ENCODE measurements at regions not wholly inside any gene's neighbourhood (a gene's known extent, or its start where the extent isn't known, plus 50 kb on each side); places are given as distances from the start of the nearest gene placed in this dataset.

DNA sequence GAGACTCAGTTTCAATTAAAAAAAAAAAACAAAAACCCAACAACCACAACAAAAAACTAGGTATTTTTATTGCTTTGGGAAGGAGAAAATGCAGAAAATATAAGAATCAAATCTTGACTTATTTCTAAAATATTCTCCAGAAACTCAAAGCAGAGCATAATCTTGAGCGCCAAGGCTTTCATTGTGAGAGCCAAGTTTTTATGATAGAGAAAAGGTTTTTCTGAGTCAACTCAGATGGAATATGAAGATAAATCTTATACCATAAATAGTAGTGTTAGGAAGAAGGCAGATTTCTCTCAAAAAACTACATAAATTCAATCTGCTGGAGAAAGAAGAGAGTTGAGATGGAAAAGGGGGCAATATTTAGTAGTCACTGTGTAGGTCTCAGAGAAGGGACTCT, 121.2 kb upstream of the OSR1 start:
- DNase-seq, result no peak

DNA sequence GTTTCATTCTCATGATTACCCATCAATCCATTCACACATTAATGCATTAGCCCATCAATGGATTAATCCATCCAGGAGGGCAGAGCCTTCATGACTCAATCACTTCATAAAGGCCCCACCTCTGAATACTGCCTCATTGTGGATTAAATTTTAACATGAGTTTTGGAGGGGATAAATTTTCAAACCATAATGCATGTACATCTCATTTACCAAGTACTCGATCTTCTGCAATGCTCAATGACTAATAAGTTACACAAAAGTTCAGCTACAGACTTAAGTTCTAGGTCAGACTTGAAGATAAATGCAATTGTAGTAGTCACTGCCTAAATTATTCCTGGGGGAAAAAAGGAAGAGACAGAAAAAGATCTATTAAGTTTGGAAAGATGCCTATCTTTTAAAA, 120.0 kb upstream of the OSR1 start:
- DNase-seq, result no peak

DNA sequence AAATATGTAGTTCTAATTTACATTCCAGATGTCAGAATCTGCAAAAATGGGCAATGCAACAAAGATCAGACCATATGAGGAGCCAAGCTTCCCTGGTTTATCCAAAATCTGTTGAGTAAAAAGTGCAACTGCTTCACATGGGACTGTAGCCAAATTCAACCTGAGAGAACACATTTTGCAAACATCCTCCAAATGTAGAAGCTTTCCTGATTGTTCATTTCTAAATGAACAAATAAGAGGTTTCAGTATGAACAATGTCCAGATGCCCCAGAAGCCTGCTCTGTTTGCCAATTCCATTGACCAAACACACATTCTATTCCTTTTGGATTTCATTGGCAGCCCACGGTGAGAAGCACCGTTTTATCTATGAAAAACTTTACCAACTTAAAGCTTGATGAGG, 117.9 kb upstream of the OSR1 start:
- DNase-seq, result no peak

DNA sequence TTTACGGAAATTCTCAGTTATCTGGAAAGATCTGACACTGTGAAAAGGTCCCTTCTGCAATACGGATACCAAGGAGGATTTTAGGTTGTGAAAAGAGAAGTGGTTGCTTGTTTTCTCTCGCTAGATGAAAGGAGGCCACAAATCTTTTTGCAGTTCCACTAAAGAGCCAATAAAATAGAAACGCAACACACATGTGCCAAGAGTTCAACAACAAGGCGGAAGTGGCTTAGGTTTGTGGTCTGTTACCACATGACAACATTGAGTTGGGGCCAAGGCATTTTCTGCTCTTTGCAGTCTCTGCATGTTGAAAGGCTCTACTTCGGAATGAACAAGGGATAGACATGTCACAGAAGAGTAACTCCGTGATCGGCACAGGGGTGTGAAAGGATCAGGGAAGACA, 115.7 kb upstream of the OSR1 start:
- peak; percentile 7 to 22 for DNase-seq

DNA sequence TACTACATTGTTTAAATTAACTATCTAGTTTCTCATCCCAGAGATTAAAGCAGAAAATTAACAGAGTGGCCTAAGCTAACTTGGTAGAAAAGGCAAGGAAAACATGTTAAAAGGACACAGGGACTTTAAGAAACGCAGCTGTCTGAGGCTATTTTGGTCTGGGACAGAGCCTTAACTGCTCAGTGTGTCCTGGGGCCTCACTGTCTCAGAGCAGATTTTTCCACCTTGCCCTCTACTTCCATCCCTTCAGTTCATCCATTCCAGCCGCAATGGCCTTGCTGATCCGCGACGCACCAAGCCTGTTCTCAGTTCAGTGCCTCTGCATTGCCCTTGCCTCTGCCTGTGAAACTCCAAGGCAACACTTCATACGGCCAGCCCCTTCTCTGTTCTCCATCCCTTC, 114.9 kb upstream of the OSR1 start:
- no peak for DNase-seq

DNA sequence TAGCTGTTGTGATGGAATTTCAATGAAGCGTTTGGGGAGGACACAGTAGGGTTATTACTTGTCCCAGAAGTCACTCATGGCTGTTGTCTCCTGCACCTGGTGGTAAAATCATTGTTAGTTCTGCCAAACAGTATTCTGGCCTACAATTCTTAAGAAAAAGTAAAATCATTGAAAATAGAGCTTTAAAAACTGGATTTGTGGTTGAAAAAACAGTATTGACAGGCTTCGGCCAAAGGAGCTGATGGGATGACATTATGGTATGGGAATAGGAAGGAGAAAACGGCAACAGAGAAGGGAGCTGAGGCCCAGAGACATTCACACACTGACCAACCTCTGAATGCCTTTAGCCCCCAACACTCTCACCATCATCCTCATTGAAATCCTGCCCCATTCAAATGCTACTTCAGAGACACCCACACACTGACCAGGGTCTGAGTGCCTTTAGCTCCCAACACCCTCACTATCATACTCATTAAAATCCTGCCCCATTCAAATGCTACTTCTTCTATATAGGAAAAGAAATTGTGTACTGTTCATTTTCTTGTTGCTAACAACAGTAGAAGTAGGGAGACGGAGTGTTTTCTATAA, 114.1 kb upstream of the OSR1 start:
- DNase-seq, result no peak

DNA sequence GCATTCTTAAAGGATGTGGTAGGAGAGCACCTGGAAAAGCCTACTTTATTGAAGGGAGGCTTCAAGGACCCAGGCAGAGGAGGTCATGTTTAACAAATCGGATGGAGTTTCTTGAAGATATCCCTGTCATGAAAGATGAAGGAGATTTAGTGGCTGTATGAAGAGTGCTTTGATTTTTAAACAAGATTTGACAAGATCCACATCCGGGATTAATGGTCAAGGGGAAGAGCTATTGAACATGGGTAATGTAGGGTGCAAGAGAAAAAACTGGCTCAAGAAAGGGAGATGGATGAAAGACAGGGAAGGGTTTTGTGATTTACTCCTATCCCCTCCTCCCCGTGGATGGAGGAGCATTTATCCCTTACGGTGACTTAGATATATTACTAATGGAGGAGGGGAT, 113.1 kb upstream of the OSR1 start:
- no peak for DNase-seq

DNA sequence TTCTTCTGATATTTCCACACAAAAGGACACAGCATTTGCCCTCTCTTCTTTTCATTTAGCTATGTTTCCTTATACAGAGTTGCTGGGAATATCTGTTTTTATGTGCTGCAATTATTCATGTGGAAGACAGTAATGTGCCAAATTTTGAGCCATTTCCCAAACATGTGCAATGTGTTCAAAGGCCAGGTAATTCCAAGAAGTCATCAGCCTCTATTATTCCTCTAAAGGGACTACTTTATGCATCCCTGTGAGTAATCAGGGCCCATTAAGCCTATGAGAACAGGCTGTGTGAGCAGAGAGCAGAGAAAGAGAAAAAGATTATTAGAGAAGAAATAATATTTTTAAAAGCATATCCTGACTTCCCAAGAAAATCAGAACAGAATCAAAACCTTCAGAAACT, 107.6 kb upstream of the OSR1 start:
- no peak for DNase-seq

DNA sequence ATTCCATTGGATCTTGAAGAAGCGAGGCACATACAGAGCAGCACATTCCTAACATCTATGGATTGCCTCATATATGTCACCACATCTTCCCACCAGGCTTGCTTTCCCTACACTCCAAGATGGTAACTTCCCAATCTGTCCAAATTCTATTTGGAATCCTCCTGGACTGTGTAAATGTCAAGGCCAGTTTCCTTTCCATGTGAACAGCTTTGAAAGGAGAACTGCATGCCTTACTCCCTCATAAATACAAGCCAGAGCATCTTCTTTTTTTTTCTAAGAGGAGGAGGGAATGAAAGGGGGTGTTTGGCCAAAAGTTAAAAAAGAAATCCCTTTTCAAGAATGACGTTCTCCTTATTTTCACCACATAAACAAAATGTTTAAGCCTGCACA, 103.8 kb upstream of the OSR1 start:
- no peak for DNase-seq

DNA sequence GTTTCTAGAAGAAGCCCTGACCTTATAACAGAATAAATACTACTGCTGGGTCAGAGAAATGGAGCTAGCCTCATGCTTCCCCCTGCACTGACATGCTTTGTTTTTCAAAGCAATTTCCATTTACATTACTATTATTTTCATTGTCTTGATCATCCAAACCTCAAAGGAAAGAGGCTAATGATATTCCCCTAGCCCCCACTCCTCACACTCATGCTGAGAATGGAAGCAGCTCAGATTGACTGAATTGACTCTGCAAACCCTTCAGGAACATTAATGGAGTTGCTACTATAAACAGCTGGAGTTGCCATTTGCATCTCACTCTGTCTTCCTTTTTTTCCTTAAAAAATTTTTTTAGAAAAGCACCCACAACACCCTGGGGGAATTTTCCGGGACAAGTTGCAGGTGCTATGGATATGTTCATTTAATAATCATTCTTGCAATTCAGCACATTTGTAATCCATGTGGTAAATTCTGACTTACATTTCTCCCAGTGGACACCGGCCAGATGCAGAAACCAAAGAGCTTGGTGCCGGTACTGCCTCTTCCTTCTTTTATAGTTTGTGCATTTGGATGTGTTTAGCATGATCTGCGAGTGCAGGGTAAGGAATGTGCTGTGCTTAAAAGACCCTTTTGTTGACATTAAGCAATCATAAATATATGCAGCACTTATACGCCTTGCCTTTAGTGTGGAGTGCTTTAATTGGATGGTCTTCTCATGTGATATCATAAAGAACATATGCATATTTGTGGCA, 103.3 kb upstream of the OSR1 start:
- no peak for DNase-seq

DNA sequence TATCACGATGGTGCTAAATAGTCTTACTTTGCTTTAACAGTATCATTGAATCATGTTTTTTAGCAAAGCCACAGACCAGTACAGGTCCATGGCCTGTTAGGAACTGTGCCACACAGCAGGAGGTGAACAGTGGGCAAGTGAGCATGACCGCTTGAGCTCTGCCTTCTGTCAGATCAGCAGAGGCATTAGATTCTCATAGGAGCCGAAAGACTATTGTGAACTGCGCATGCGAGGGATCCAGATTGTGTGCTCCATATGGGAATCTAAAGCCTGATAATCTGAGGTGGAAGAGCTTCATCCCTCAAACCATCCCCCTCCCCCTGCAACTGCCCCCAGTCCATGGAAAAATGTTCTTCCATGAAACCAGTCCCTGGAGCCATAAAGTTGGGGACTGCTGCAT, 102.3 kb upstream of the OSR1 start:
- no peak for DNase-seq

DNA sequence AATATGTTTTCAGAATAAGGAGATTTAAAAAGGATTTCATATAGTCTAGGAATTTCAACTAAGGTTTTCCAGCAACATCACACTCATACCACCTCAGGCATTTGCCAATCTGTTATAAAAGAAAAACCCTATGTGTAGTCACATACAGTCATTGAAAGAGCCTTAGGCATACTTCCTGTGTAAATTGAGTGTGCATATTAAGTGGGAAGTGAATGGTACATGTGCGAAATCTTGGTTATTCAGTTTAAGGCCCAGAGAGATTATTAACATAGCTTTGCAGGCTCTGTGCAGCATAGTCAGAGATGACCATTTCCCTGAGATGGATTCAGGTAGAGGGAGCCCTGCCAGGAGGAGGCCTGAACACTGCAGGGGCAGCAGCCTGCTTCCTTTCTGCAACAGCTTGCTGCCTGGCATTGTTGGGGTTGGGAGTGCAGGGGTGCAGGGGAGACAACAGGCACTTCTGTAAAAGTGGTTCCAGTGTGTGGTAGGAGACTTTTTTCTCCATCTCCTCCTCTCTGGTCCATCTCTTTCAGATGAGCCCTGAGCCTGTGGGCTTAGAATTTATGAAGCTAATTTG, 100.1 kb upstream of the OSR1 start:
- no peak for DNase-seq

DNA sequence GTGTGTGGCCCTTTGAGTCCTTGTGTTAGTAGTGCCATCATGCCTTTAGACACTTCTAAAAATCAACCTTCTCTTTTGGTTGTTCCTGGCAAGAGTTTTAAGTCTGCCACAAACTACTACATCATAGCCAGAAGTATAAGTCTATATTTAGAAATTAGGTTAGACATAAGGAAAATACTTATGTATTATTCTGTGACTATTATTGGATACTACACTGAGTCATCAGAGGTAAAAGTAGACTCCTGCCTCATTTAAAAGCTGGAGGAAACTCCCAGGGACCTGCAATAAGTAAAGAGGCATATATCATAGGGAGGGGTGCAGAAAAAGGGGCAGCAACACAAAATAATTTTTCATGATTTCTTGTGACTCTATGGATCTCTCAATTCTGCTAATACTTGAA, 99.4 kb upstream of the OSR1 start:
- DNase-seq, result no peak

DNA sequence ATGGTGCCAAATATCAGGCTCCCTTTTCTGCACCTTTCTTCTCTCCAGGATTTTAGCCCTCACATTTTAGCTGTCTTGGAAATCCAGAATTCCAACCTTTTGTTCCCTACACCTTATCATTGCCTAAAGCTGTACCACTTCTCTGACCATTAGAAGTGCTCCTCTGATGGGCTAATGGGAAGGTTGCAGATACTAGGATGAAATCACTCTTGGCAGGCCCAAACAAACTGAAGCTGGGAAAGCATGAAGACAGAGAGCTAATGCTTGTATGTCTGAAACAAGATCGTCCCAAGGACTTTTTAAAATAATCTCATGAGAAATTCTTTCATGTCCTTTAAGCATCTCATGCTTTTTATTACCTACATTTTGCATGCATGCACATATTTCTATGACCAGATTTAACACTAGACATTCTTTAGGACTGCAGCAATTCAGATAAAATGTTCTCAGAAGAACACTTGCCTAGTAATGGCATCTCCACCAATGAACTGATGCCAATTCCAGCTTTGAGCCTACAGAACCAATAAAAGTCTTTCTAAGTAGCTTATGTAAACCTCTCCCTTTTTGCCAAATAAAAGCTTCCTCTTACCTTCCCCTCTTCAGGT, 98.4 kb upstream of the OSR1 start:
- no peak for DNase-seq

DNA sequence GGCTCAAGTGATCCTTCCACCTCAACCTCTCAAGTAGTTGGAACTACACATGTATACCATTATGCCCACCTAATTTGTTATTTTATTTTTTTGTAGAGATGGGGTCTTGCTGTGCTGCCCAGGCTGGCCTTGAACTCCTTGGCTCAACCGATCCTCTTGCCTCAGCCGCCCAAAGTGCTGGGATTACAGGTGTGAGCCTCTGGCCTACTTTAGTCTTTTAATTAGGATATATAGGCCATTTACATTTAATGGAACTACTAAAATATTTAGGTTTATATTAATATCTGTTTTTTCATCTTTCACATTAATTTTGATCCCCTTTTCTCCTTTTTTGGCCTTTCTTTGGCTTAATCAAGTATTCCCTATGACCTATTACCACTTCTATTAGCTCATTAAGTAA, 95.7 kb upstream of the OSR1 start:
- DNase-seq, result no peak

DNA sequence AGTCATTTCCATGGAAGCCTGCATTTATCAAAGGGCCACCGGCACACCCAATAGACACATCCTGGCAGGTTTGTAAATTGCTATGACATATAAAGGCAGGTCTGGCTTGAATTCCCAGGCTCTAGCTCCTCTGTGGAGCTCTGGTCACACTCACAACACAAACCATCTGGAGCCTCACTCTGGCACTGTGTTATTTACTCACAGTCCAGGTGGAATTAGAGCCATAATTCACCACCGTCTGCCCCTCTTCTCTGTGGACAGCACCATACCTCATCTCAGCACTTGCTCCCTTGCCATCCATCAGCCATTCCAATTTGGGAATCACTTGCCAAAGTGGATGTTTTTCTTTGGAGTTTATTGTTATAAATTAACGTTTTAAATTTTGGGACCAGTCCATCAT, 84.3 kb upstream of the OSR1 start:
- DNase-seq, result no peak

DNA sequence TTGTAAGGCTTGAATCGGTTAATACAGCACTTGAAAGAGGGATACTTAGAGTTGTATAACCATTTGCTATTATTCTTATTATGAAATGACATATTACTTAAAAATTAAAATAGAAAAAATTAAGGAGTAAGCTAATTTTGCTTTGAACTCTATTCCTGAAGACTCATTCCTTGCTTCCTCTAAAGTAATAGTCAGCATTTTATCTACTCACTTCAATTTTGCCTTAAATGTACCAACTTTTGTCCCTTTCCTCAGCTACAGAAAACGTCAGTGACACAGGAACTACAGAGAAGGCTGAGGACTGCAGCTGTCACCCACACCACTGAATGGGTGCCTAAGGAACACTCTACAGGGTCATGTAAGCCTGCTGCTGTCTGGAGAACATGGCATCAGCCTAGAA, 80.7 kb upstream of the OSR1 start:
- no peak for DNase-seq

DNA sequence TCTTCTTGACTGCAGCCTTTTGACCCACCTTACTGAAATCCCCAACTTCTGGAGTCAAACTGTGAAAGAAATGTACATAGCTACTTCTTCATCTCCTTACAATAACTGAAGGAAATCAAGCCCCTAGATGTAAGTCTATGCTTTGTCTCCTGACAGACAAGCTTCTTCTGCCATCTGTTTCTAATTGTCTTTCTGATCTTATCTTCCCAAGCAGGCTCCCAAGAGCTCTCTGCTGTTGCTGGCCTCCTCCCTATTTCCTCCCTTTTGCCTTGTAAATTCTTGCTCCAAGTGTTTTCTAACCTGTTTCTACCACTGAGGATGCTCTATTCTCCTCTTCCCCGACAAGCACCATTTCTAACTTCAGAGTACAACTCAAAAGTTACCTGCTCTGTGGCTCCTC, 77.4 kb upstream of the OSR1 start:
- DNase-seq, result no peak

DNA sequence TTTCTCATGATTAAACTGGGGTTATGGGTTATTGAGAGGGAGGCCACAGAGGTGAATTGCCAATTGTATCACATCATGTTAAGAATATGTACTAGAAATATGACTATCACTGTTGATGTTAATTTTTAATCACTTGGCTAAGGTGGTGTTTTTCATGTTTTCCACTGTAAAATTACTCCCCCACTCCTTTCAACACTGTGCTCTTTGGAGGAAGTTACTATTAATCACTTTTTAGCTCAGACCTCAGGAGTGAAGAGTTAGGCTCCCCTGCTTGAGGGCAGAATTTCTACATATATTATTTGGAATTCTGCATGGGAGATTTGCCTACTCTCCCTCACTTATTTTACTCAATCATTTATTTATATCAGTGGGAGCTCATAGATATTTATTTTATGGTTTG, 76.0 kb upstream of the OSR1 start:
- no peak for DNase-seq

DNA sequence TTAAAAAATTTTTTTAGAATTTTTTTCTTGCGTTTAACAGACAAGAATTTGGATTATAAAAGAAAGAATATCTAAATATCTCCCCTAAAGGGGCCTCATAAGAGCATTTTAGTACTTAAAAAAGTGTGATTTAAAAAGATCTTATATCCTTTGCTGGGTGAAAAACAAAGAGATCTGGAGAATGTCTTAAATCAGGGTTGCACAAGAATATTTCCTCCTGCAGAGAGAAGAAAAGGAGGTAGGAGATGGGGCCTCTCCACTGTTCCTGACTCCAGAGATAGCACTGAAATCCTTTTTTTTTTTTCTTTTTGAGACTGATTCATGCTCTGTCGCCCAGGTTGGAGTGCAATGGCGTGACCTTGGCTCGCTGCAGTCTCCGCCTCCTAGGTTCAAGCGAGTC, 68.5 kb upstream of the OSR1 start:
- DNase-seq, result no peak

DNA sequence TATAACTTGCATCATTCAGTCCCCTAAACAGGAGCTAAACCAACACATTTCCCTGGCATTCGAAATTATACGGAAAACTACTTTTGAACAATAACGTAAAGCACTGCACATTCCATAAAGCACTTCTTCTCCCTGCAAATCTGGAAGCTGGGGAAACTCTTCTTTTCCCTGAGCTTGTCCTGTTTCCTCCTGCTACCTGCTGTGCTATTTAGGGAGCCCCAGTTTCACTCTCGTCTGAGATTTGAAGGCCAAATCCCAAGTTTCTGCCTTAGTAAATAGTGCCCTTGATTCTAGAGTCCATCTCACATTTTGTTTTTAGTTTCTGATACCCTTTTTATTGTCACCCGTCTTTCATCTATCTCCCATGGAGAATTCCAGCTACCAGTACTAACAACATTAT, 67.7 kb upstream of the OSR1 start:
- no peak for DNase-seq

DNA sequence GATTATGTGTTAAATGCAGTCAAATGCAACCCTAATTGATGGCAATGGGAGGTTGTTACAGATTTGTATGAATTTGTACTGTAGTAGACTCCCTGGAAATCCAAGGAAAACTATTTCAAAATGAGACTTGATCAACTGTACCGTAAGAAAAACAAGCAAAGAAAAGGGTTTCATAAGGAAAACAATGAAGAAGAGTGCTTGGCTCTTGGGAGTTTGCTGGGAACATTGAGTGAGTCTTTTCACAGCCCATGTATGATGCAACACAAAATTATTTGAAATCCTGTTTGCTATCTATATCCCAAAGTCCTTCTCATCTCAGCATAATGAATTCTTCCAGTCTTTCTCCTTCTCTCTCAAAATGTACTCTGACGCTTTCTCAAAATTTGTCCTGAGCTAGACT, 67.0 kb upstream of the OSR1 start:
- no peak for DNase-seq

DNA sequence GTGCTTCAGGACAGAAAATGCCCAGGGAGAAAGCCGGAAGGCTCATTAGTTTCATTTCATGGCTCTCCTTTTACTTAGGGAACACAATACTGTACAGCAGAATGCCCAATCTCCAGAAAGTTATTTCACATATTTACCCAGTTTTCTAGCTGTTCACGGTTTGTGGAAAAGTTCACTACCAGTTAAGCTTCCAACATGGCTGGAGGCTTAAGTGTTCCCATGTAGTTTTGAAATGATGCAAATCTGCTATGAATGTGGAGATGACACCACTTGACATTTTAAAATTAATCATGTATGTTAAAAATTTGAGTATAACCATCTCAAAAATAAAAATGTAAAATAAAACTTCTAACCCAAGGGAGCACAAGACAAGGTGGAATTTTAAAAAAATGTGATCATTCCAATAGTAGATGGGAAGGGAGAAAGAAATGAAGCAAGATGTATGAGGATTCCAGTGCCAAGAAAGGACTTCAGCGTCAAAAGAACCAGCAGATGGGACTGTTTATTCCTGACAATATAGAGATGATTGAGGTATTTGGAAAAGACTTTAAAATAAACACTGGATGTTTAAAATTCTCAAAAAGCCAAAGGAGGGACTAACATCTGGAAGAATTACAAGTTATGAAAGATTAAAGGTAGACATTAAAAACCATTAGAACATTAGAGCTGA, 60.9 kb upstream of the OSR1 start:
- no peak for DNase-seq

Data from activated CD4-positive, alpha-beta T cell treated with anti-CD3 and anti-CD28 coated beads, Interleukin-2, amount 50 U/mL, for 48 hours (primary cell).